ENCODE measurements at regions not wholly inside any gene's neighbourhood (a gene's known extent, or its start where the extent isn't known, plus 50 kb on each side); places are given as distances from the start of the nearest gene placed in this dataset.
"Not testable (repeated sequence)": the region's sequence is repeated elsewhere in the genome, so short reads cannot be mapped to it uniquely, and the experiment has no call there.

- no peak for DNase-seq (ENCODE audit: low spot score)
Observed at GRCh38 chr3:182400838-182401237, 392.5 kb upstream of the ATP11B start.

- no peak for DNase-seq (ENCODE audit: low spot score)
Observed at GRCh38 chr3:182404031-182404430, 389.3 kb upstream of the ATP11B start.

GRCh38 chr3:182405759-182406158 is 387.5 kb upstream of the ATP11B start:
- DNase-seq (ENCODE audit: low spot score): no peak

GRCh38 chr3:182406786-182407185 is 386.5 kb upstream of the ATP11B start:
- no peak for DNase-seq (ENCODE audit: low spot score)

- DNase-seq (ENCODE audit: low spot score): no peak
Observed at GRCh38 chr3:182410051-182410450, 383.3 kb upstream of the ATP11B start.

GRCh38 chr3:182412066-182412465 is 381.2 kb upstream of the ATP11B start:
- DNase-seq (ENCODE audit: low spot score): no peak

- no peak for DNase-seq (ENCODE audit: low spot score)
Observed at GRCh38 chr3:182413061-182413460, 380.2 kb upstream of the ATP11B start.

GRCh38 chr3:182413682-182414081 is 379.6 kb upstream of the ATP11B start:
- no peak for DNase-seq (ENCODE audit: low spot score)

GRCh38 chr3:182414586-182414985 is 378.7 kb upstream of the ATP11B start:
- DNase-seq (ENCODE audit: low spot score): no peak

- no peak for DNase-seq (ENCODE audit: low spot score)
Observed at GRCh38 chr3:182420741-182421140, 372.6 kb upstream of the ATP11B start.

- no peak for DNase-seq (ENCODE audit: low spot score)
Observed at GRCh38 chr3:182424006-182424405, 369.3 kb upstream of the ATP11B start.

- DNase-seq (ENCODE audit: low spot score): not testable (repeated sequence)
Observed at GRCh38 chr3:182425926-182426718, 367.2 kb upstream of the ATP11B start.

- not testable (repeated sequence) for DNase-seq (ENCODE audit: low spot score)
Observed at GRCh38 chr3:182431972-182432371, 361.3 kb upstream of the ATP11B start.

- no peak for DNase-seq (ENCODE audit: low spot score)
Observed at GRCh38 chr3:182435860-182436259, 357.4 kb upstream of the ATP11B start.

GRCh38 chr3:182436547-182436946 is 356.8 kb upstream of the ATP11B start:
- DNase-seq (ENCODE audit: low spot score): no peak

- DNase-seq (ENCODE audit: low spot score): no peak
Observed at GRCh38 chr3:182438398-182438797, 354.9 kb upstream of the ATP11B start.

- no peak for DNase-seq (ENCODE audit: low spot score)
Observed at GRCh38 chr3:182440101-182440500, 353.2 kb upstream of the ATP11B start.

GRCh38 chr3:182445576-182445975 is 347.7 kb upstream of the ATP11B start:
- DNase-seq (ENCODE audit: low spot score): no peak

- no peak for DNase-seq (ENCODE audit: low spot score)
Observed at GRCh38 chr3:182450942-182451787, 342.1 kb upstream of the ATP11B start.

GRCh38 chr3:182451871-182452270 is 341.4 kb upstream of the ATP11B start:
- no peak for DNase-seq (ENCODE audit: low spot score)

GRCh38 chr3:182455011-182455410 is 338.3 kb upstream of the ATP11B start:
- no peak for DNase-seq (ENCODE audit: low spot score)

GRCh38 chr3:182460303-182460702 is 333.0 kb upstream of the ATP11B start:
- no peak for DNase-seq (ENCODE audit: low spot score)

GRCh38 chr3:182462152-182462551 is 331.2 kb upstream of the ATP11B start:
- no peak for DNase-seq (ENCODE audit: low spot score)
